Brain microvascular endothelial cell (primary cell): ENCODE measurements at regions not wholly inside any gene's neighbourhood (a gene's known extent, or its start where the extent isn't known, plus 50 kb on each side); places are given as distances from the start of the nearest gene placed in this dataset.
"Not testable (repeated sequence)": the region's sequence is repeated elsewhere in the genome, so short reads cannot be mapped to it uniquely, and the experiment has no call there.

Experiments used
- DNase-seq: peaks from one replicate; pipeline ENCODE4 v3.0.0-alpha.2; 2020
- H3K27ac ChIP-seq: fragments of 250-450 bp; sonication (Bioruptor Pico); 2 replicates; pipeline ENCODE4 v1.5.1; 2020; ENCODE audit warnings: mild to moderate bottlenecking, moderate library complexity
- H3K27me3 ChIP-seq: fragments of 250-450 bp; sonication (Bioruptor Pico); replicated peaks from 2 replicates; pipeline ENCODE4 v1.5.1; 2020; ENCODE audit warnings: mild to moderate bottlenecking
- H3K36me3 ChIP-seq: fragments of 250-450 bp; sonication (Bioruptor Pico); replicated peaks from 2 replicates; pipeline ENCODE4 v1.5.1; 2020; ENCODE audit warnings: mild to moderate bottlenecking
- H3K4me3 ChIP-seq: 2 replicates; pipeline ENCODE4 v1.5.1; 2011; ENCODE audit warnings: low read depth, mild to moderate bottlenecking, control low read depth, low read length, moderate library complexity
- in situ Hi-C: cut with HindIII; loops from 2 replicates; pipeline ENCODE4 v1.10.0; 2017; ENCODE audit warnings: low sequenced_read_pairs, low pct_ligation_motif_present
- TF ChIP-seq, protein P1 (sequence below): IDR thresholded peaks from 2 replicates; pipeline ENCODE4 v1.5.1; 2011; ENCODE audit warnings: low read depth, mild to moderate bottlenecking, moderate library complexity, low read length, control low read depth, inconsistent platforms; ENCODE audit errors: missing control alignments

DNA sequence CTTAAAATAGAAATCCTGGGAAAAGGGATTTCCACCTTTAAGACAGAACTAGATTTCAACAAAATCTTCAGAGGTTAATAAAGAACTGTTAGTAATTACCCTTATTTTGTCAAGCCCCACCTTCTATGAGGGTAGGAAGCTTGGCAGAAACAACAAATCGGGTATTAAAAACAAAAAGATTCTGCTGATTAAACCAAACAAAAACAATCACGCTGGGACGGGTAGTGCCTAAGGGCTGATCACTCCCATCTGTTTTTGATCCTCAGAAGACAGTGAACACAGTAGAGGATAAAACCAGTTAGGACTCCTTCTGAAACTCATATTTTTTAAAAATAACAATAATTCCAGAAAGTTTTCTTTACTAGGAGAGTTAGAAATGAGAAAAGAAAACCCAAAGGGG lies 441.3 kb upstream of the API5 start:
- no peaks in the 10 kb centered on the region for H3K36me3 ChIP-seq
- in situ Hi-C loops = no loop called here
- DNase-seq = no peak

DNA sequence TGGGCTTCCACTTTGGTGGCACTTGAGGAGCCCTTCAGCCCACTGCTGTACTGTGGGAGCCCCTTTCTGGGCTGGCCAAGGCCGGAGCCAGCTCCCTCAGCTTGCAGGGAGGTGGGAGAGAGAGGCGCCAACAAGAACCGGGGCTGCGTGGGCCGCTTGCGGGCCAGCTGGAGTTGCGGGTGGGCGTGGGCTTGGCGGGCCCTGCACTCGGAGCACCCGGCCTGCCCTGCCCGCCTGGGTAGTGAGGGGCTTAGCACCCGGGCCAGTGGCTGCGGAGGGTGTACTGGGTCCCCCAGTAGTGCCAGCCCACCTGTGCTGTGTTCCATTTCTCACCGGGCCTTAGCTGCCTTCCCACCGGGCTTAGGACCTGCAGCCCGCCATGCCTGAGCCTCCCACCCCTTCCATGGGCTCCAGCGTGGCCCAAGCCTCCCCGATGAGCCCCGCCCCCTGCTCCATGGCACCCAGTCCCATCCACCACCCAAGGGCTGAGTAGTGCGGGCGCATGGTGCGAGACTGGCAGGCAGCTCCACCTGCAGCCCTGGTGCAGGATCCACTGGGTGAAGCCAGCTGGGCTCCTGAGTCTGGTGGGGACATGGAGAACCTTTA lies 437.9 kb upstream of the API5 start:
- in situ Hi-C loops, H3K27me3 ChIP-seq: not testable (repeated sequence)

More for the DNA sequence above, 441.3 kb upstream of the API5 start:
- TF ChIP-seq, protein P1, sequence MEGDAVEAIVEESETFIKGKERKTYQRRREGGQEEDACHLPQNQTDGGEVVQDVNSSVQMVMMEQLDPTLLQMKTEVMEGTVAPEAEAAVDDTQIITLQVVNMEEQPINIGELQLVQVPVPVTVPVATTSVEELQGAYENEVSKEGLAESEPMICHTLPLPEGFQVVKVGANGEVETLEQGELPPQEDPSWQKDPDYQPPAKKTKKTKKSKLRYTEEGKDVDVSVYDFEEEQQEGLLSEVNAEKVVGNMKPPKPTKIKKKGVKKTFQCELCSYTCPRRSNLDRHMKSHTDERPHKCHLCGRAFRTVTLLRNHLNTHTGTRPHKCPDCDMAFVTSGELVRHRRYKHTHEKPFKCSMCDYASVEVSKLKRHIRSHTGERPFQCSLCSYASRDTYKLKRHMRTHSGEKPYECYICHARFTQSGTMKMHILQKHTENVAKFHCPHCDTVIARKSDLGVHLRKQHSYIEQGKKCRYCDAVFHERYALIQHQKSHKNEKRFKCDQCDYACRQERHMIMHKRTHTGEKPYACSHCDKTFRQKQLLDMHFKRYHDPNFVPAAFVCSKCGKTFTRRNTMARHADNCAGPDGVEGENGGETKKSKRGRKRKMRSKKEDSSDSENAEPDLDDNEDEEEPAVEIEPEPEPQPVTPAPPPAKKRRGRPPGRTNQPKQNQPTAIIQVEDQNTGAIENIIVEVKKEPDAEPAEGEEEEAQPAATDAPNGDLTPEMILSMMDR = no peak
- H3K27me3 ChIP-seq = no peaks in the 10 kb centered on the region
- no peak overlapping the region for H3K4me3 ChIP-seq
- H3K27ac ChIP-seq = no peak overlapping the region

DNA sequence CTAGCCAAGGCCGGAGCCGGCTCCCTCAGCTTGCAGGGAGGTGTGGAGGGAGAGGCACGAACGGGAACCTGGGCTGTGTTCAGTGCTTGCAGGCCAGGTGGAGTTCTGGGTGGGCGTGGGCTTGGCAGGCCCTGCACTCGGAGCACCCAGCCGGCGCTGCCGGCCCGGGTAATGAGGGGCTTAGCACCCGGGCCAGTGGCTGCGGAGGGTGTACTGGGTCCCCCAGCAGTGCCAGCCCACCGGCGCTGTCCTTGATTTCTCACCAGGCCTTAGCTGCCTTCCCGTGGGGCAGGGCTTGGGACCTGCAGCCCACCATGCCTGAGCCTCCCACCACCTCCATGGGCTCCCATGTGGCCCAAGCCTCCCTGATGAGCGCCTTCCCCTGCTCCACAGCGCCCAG lies 430.5 kb upstream of the API5 start:
- H3K27ac ChIP-seq, in situ Hi-C loops, DNase-seq, H3K4me3 ChIP-seq, H3K36me3 ChIP-seq, H3K27me3 ChIP-seq: not testable (repeated sequence)

More for the DNA sequence above, 437.9 kb upstream of the API5 start:
- DNase-seq, H3K27ac ChIP-seq, H3K36me3 ChIP-seq, H3K4me3 ChIP-seq: not testable (repeated sequence)

DNA sequence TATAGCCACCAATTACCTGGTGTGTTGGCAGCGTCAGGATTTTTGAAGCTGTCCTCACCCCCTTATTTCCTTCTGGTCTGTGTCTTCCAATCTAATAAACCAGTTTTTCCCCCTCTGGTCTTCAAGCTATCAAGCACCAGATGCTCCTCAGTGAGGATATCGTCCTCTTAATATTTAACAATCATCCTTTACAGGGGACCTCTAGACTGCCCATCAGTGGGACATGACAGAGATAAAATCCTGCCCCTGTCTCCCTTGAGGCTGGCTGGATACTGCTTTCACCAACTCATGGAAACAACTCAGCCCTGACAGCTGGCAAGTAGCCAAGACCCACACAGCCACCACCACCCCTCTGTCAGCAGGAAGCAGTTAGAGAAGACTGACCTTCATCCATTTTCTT lies 421.0 kb upstream of the API5 start:
- H3K36me3 ChIP-seq = no peaks in the 10 kb centered on the region
- in situ Hi-C loops = no loop called here
- DNase-seq = no peak
- no peak overlapping the region for H3K27ac ChIP-seq
- TF ChIP-seq, protein P1 = no peak
- no peaks in the 10 kb centered on the region for H3K27me3 ChIP-seq
- no peak overlapping the region for H3K4me3 ChIP-seq

DNA sequence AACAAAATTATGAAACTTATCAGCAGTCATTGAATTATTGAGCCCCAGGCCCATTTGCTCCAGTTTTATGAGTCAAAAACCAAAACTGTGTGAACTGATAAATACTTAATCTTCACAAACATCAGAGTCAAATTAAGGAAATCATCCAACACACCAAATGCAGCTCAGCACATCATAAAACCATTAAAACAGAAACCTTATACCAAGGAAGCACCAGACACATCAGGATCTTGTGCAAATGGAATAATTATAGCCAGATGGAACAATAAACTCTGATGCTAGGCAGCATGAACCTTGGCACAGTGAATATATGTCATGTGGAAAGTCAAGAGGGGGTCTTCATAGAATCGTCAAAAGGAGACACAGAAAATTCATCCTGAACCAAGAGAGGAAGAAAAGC lies 410.7 kb upstream of the API5 start:
- Histone ChIP-seq H3K4me3 (no peak overlapping the region), H3K27ac (no peak overlapping the region), H3K36me3 (no peaks in the 10 kb centered on the region), H3K27me3 (no peaks in the 10 kb centered on the region)
- in situ Hi-C loops = no loop called here
- TF ChIP-seq, protein P1 = no peak
- DNase-seq = no peak

DNA sequence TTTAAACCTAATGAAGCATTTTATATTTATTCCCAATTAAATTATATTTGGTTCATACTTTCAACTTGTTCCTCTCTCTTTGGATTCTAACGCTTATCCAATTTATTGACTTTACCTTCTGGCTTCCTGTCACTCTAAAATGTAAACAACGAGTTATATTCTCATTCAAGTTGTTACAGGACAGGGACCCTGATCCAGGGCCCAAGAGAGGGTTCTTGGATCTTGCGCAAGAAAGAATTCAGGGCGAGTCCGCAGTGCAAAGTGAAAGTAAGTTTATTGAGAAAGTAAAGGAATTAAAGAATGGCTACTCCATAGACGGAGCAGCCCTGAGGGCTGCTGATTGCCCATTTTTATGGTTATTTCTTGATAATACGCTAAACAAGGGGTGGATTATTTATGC lies 405.6 kb upstream of the API5 start:
- Histone ChIP-seq H3K27ac (no peak overlapping the region), H3K27me3 (no peaks in the 10 kb centered on the region), H3K4me3 (no peak overlapping the region), H3K36me3 (no peaks in the 10 kb centered on the region)
- TF ChIP-seq, protein P1 = no peak
- no peak for DNase-seq
- in situ Hi-C loops = no loop called here

DNA sequence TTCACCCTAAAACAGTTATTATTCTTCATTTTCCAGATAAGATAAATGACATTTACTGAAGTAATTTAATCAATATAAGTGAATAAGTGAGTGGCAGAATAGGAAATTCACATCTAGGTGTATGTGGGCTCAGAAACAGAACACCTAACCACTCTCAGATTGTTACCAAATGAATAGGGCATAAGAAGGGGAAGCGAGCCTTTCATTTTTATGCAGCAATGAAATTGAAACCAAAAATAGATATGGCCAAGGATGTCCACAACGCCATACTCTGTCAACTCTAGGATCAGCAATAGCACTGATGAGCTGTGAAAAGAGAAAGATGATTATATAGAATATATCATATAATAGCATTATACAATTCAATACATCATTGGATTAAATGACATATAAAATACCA lies 398.1 kb upstream of the API5 start:
- H3K36me3 ChIP-seq = no peaks in the 10 kb centered on the region
- H3K27ac ChIP-seq = no peak overlapping the region
- in situ Hi-C loops = no loop called here
- TF ChIP-seq, protein P1 = no peak
- no peak overlapping the region for H3K4me3 ChIP-seq
- DNase-seq = no peak
- no peaks in the 10 kb centered on the region for H3K27me3 ChIP-seq
